GM23248 (cell line): ENCODE measurements at regions not wholly inside any gene's neighbourhood (a gene's known extent, or its start where the extent isn't known, plus 50 kb on each side); places are given as distances from the start of the nearest gene placed in this dataset.

Experiments used
- EZH2 ChIP-seq: fragments of 200-600 bp; sonication (generic); IDR thresholded peaks from 2 replicates; pipeline ENCODE4 v1.6.1; 2018; ENCODE audit warnings: antibody characterized with exemption, mild to moderate bottlenecking; ENCODE audit not compliant: insufficient read depth, poor library complexity, severe bottlenecking
- EZH2phosphoT487 ChIP-seq: fragments of 200-600 bp; sonication (generic); IDR thresholded peaks from 2 replicates; pipeline ENCODE4 v1.6.1; 2018; ENCODE audit warnings: antibody characterized with exemption, moderate library complexity, mild to moderate bottlenecking, low read depth; ENCODE audit not compliant: insufficient read depth

GRCh38 chr1:104341944-104342343 is 592.2 kb downstream of the AMY1C start:
- TF ChIP-seq EZH2, result no peak
- TF ChIP-seq EZH2phosphoT487, result no peak
